ENCODE measurements at regions not wholly inside any gene's neighbourhood (a gene's known extent, or its start where the extent isn't known, plus 50 kb on each side); places are given as distances from the start of the nearest gene placed in this dataset.

GRCh38 chr3:64895991-64896895, 208.4 kb upstream of the ADAMTS9 start:
- no peaks in the 10 kb centered on the region for H3K27me3 ChIP-seq (ENCODE audit: insufficient read depth, low read length)
- no peak overlapping the region for H3K4me3 ChIP-seq (replicated peaks in 1 of 2; ENCODE audit: low read depth in 1 of 2, low read length in 2 of 2)
- no peaks in the 10 kb centered on the region for H3K4me1 ChIP-seq (ENCODE audit: control insufficient read depth in 1 of 2, insufficient read depth in 2 of 2, low read length in 2 of 2)
- RAD21 ChIA-PET (ENCODE audit: low non-redundant PET in 1 of 2, low total read pairs in 2 of 2, uncharacterized antibody in 2 of 2, unreplicated experiment in 2 of 2): no interaction called here
- H3K9me2 ChIP-seq (ENCODE audit: insufficient read depth): no peaks in the 10 kb centered on the region
- H2AFZ ChIP-seq (ENCODE audit: low read depth, low read length, poor library complexity, severe bottlenecking): no peak overlapping the region
- H3K9ac ChIP-seq (ENCODE audit: low read length): no peak overlapping the region
- H3K36me3 ChIP-seq (ENCODE audit: control insufficient read depth in 1 of 2, insufficient read depth in 2 of 2, low read length in 2 of 2): no peaks in the 10 kb centered on the region
- intact Hi-C loops (cut with micrococcal nuclease): no loop called here
- no TSS peak for BruUV-seq (replicated peaks)
- CTCF ChIA-PET: no interaction called here
- H3K9me3 ChIP-seq (ENCODE audit: control insufficient read depth in 1 of 2, insufficient read depth in 1 of 2, low read depth in 1 of 2, low read length in 2 of 2): no peaks in the 10 kb centered on the region
- no peaks in the 10 kb centered on the region for H4K20me1 ChIP-seq (ENCODE audit: insufficient read depth)
- H3K79me2 ChIP-seq (ENCODE audit: insufficient read depth, low read length): no peaks in the 10 kb centered on the region
- POLR2A ChIA-PET: no interaction called here
- no peak overlapping the region for H3K27ac ChIP-seq (ENCODE audit: low read depth, low read length)
- no peak for ATAC-seq
- TF ChIP-seq EGR1 (IDR thresholded peaks at IDR 0.05; ENCODE audit: low read depth) (no peak), ZFX (IDR thresholded peaks at IDR 0.05) (no peak), SRF (IDR thresholded peaks at IDR 0.05; ENCODE audit: low read depth) (no peak), SP1 (IDR thresholded peaks at IDR 0.05; ENCODE audit: low read depth) (no peak), FOSL1 (IDR thresholded peaks at IDR 0.05; ENCODE audit: low read depth) (no peak), ATF3 (IDR thresholded peaks at IDR 0.05) (no peak), POLR2A (IDR thresholded peaks at IDR 0.05; ENCODE audit: borderline replicate concordance, extremely low read depth, insufficient read depth, insufficient read length) (no peak), SIN3A (IDR thresholded peaks at IDR 0.05; ENCODE audit: low read depth) (no peak), CBX3 (IDR thresholded peaks at IDR 0.05; ENCODE audit: low read depth) (no peak), EZH2phosphoT487 (IDR thresholded peaks at IDR 0.05; ENCODE audit: borderline replicate concordance) (no peak), EZH2 (IDR thresholded peaks at IDR 0.05) (no peak), TCF7L2 (IDR thresholded peaks at IDR 0.05; ENCODE audit: borderline replicate concordance, extremely low read depth, insufficient read depth, insufficient read length) (no peak), REST (IDR thresholded peaks at IDR 0.05; ENCODE audit: low read depth) (no peak), ZNF274 (IDR thresholded peaks at IDR 0.05; ENCODE audit: low read depth, low read length) (no peak)
- TF ChIP-seq, protein P1, sequence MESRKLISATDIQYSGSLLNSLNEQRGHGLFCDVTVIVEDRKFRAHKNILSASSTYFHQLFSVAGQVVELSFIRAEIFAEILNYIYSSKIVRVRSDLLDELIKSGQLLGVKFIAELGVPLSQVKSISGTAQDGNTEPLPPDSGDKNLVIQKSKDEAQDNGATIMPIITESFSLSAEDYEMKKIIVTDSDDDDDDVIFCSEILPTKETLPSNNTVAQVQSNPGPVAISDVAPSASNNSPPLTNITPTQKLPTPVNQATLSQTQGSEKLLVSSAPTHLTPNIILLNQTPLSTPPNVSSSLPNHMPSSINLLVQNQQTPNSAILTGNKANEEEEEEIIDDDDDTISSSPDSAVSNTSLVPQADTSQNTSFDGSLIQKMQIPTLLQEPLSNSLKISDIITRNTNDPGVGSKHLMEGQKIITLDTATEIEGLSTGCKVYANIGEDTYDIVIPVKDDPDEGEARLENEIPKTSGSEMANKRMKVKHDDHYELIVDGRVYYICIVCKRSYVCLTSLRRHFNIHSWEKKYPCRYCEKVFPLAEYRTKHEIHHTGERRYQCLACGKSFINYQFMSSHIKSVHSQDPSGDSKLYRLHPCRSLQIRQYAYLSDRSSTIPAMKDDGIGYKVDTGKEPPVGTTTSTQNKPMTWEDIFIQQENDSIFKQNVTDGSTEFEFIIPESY (IDR thresholded peaks at IDR 0.05; ENCODE audit: extremely low read depth, insufficient replicate concordance, low read length): no peak
- TF ChIP-seq, protein P2, sequence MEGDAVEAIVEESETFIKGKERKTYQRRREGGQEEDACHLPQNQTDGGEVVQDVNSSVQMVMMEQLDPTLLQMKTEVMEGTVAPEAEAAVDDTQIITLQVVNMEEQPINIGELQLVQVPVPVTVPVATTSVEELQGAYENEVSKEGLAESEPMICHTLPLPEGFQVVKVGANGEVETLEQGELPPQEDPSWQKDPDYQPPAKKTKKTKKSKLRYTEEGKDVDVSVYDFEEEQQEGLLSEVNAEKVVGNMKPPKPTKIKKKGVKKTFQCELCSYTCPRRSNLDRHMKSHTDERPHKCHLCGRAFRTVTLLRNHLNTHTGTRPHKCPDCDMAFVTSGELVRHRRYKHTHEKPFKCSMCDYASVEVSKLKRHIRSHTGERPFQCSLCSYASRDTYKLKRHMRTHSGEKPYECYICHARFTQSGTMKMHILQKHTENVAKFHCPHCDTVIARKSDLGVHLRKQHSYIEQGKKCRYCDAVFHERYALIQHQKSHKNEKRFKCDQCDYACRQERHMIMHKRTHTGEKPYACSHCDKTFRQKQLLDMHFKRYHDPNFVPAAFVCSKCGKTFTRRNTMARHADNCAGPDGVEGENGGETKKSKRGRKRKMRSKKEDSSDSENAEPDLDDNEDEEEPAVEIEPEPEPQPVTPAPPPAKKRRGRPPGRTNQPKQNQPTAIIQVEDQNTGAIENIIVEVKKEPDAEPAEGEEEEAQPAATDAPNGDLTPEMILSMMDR (IDR thresholded peaks at IDR 0.05 in 2 of 3, conservative IDR thresholded peaks at IDR 0.05 in 1 of 3; ENCODE audit: borderline replicate concordance in 1 of 3, insufficient read depth in 1 of 3, low read depth in 2 of 3, low read length in 2 of 3): no peak
- no peak overlapping the region for H3K4me2 ChIP-seq (ENCODE audit: low read length)
- DNase-seq (ENCODE audit: low read depth, low spot score): no peak
